A549 (cell line): ENCODE measurements at regions not wholly inside any gene's neighbourhood (a gene's known extent, or its start where the extent isn't known, plus 50 kb on each side); places are given as distances from the start of the nearest gene placed in this dataset.

Source experiments
- ATAC-seq, 2 experiments: fragments of 200-7000 bp in 1 of 2; fragments of >200 bp in 1 of 2; cut with Nextera tagmentation in 1 of 2; cut with Tn5 transposase in 1 of 2; 3 replicates each; pipeline versions ENCODE4 v1.8.0 to v1.9.1; 2018 to 2020; ENCODE audit warnings: mild to moderate bottlenecking in 1 of 2, moderate library complexity in 1 of 2
- CTCF ChIA-PET: fragments of 300-600 bp; sonication (Branson Sonifier 250); formaldehyde crosslinking; extraction: SDS; loops from one replicate; lab custom pipeline; 2021; ENCODE audit warnings: antibody characterized with exemption, inconsistent platforms; lab: Yijun Ruan, JAX
- POLR2A ChIA-PET: fragments of 350-600 bp; formaldehyde crosslinking; extraction: SDS; loops from one replicate; lab custom pipeline; 2021; ENCODE audit warnings: antibody characterized with exemption, inconsistent platforms; lab: Yijun Ruan, JAX
- DNase-seq, 2 experiments: peaks; one replicate each; pipeline versions ENCODE4 v3.0.0 to v3.0.0-alpha.2; 2011 to 2016; ENCODE audit warnings: low read depth in 1 of 2, low spot score in 1 of 2
- FAIRE-seq: peaks from 2 replicates; lab custom pipeline; 2011; peaks lifted over from hg19 to GRCh38; lab: Jason Lieb, UNC
- H3K27ac ChIP-seq, 2 experiments: fragments of >200 bp; sonication (Bioruptor Twin); formaldehyde crosslinking; 3 replicates each; pipeline ENCODE4 v1.5.1; 2016 to 2017
- H3K4me1 ChIP-seq: fragments of >200 bp; sonication (Bioruptor Twin); formaldehyde crosslinking; 3 replicates; pipeline ENCODE4 v1.6.1; 2016
- H3K4me2 ChIP-seq: fragments of >200 bp; sonication (Bioruptor Twin); formaldehyde crosslinking; 3 replicates; pipeline ENCODE4 v1.6.1; 2016
- H3K4me3 ChIP-seq: fragments of >200 bp; sonication (Bioruptor Twin); formaldehyde crosslinking; 3 replicates; pipeline ENCODE4 v1.5.1; 2016
- H3K9me3 ChIP-seq: fragments of >200 bp; sonication (Bioruptor Twin); formaldehyde crosslinking; 3 replicates; pipeline ENCODE4 v1.6.1; 2016
- ATOH8 ChIP-seq: fragments of 250-450 bp; sonication (Bioruptor Pico); IDR thresholded peaks from 2 replicates; pipeline ENCODE4 v1.5.0; 2020; ENCODE audit warnings: low read depth, mild to moderate bottlenecking, moderate library complexity
- BHLHE40 ChIP-seq: IDR thresholded peaks from 2 replicates; pipeline ENCODE4 v1.6.1; 2012; ENCODE audit warnings: low read depth, low read length, inconsistent platforms
- CHD4 ChIP-seq: fragments of 200-600 bp; sonication (generic); IDR thresholded peaks from 2 replicates; pipeline ENCODE4 v1.6.1; 2016; ENCODE audit warnings: antibody characterized with exemption, mild to moderate bottlenecking, borderline replicate concordance
- ESRRA ChIP-seq: fragments of 150-350 bp; IDR thresholded peaks from 2 replicates; pipeline ENCODE4 v1.6.1; 2014; ENCODE audit warnings: mild to moderate bottlenecking, low read length, borderline replicate concordance
- FOSL2 ChIP-seq, 2 experiments: fragments of 450-650 bp in 1 of 2; fragments of >200 bp in 1 of 2; sonication (Bioruptor Twin) in 1 of 2; formaldehyde crosslinking; IDR thresholded peaks; 2 replicates each; pipeline versions ENCODE4 v1.5.0 to v1.6.1; 2016 to 2020; ENCODE audit warnings: mild to moderate bottlenecking in 1 of 2, moderate library complexity in 1 of 2
- FOXS1 ChIP-seq: fragments of 250-450 bp; sonication (Bioruptor Pico); IDR thresholded peaks from 2 replicates; pipeline ENCODE4 v1.5.0; 2020; ENCODE audit warnings: mild to moderate bottlenecking, moderate library complexity
- GATA3 ChIP-seq: IDR thresholded peaks from 2 replicates; pipeline ENCODE4 v1.6.1; 2012; ENCODE audit warnings: borderline replicate concordance
- HDAC2 ChIP-seq: fragments of 200-600 bp; sonication (generic); IDR thresholded peaks from 2 replicates; pipeline ENCODE4 v1.6.1; 2016
- HOXB5 ChIP-seq: fragments of 250-450 bp; sonication (Bioruptor Pico); IDR thresholded peaks from 2 replicates; pipeline ENCODE4 v1.5.0; 2020; ENCODE audit warnings: mild to moderate bottlenecking, moderate library complexity
- JUN ChIP-seq, 2 experiments: fragments of >200 bp; sonication (Bioruptor Twin); formaldehyde crosslinking; IDR thresholded peaks; 2 replicates in 1 of 2; 3 replicates in 1 of 2; pipeline ENCODE4 v1.6.1; 2016 to 2017
- KDM1A ChIP-seq: fragments of 200-600 bp; sonication (generic); IDR thresholded peaks from 2 replicates; pipeline ENCODE4 v1.6.1; 2016; ENCODE audit warnings: low read depth, mild to moderate bottlenecking
- KDM5A ChIP-seq: fragments of 200-600 bp; sonication (generic); IDR thresholded peaks from 2 replicates; pipeline ENCODE4 v1.6.1; 2016; ENCODE audit warnings: antibody characterized with exemption, mild to moderate bottlenecking
- MAFK ChIP-seq: fragments of 450-650 bp; IDR thresholded peaks from 2 replicates; pipeline ENCODE4 v1.6.1; 2014; ENCODE audit not compliant: partially characterized antibody
- PBX3 ChIP-seq: IDR thresholded peaks from 2 replicates; pipeline ENCODE4 v1.6.1; 2012
- POLR2A ChIP-seq: IDR thresholded peaks from 2 replicates; pipeline ENCODE4 v1.6.1; 2012; ENCODE audit warnings: mild to moderate bottlenecking, low read length
- POLR2AphosphoS2 ChIP-seq: conservative IDR thresholded peaks from 2 replicates; pipeline ENCODE4 v1.6.1; 2012; ENCODE audit warnings: low read length, improper control_type of control experiment, inconsistent platforms
- RARB ChIP-seq: fragments of 250-450 bp; sonication (Bioruptor Pico); IDR thresholded peaks from 2 replicates; pipeline ENCODE4 v1.8.0; 2021; ENCODE audit warnings: mild to moderate bottlenecking, moderate library complexity
- RCOR1 ChIP-seq: fragments of 150-350 bp; IDR thresholded peaks from 2 replicates; pipeline ENCODE4 v1.6.1; 2014; ENCODE audit warnings: antibody characterized with exemption, low read length, low read depth
- REST ChIP-seq: fragments of 200-600 bp; sonication (generic); IDR thresholded peaks from 2 replicates; pipeline ENCODE4 v1.6.1; 2016; ENCODE audit warnings: antibody characterized with exemption, mild to moderate bottlenecking, moderate library complexity
- TP53 ChIP-seq: fragments of 250-450 bp; sonication (Bioruptor Pico); IDR thresholded peaks from 2 replicates; pipeline ENCODE4 v1.5.0; 2021; ENCODE audit warnings: mild to moderate bottlenecking, moderate library complexity
- ZFP36 ChIP-seq: fragments of 450-650 bp; IDR thresholded peaks from 2 replicates; pipeline ENCODE4 v1.6.1; 2014; ENCODE audit warnings: borderline replicate concordance; ENCODE audit not compliant: partially characterized antibody
- WGBS: methylation state at CpG from one replicate; pipeline ENCODE4 v1.1.6; 2017; ENCODE audit errors: missing lambda C conversion rate; 5-methylcytosine and 5-hydroxymethylcytosine counted together

- no peak overlapping the region for H3K4me3 ChIP-seq
- CTCF ChIA-PET, result no interaction called here
- FAIRE-seq (no peak), ATAC-seq (no peak), DNase-seq (no peak)
- no peak for TF ChIP-seq HOXB5
- TF ChIP-seq CHD4, result no peak
- no peak for TF ChIP-seq KDM5A
- TF ChIP-seq FOXS1 (CRISPR knock-in tag), result no peak
- no peak for TF ChIP-seq FOSL2 (IDR thresholded peaks at IDR 0.05)
- TF ChIP-seq FOSL2 (CRISPR knock-in tag; IDR thresholded peaks at IDR 0.05), result no peak
- TF ChIP-seq RARB, result no peak
- TF ChIP-seq ESRRA, result no peak
- no peak for TF ChIP-seq KDM1A
- no peak for TF ChIP-seq ZFP36
- TF ChIP-seq PBX3, result no peak
- H3K9me3 ChIP-seq, result no peaks in the 10 kb centered on the region
- WGBS, result 7% methylated on average over 4 of the region's 5 CpGs
- no peaks in the 10 kb centered on the region for H3K4me1 ChIP-seq
- POLR2A ChIA-PET, result no interaction called here
- no peak overlapping the region for H3K27ac ChIP-seq
- H3K4me2 ChIP-seq, result no peak overlapping the region
Observed at GRCh38 chr18:45456090-45457021, 158.9 kb upstream of the SLC14A2 start.

- FAIRE-seq (no peak), ATAC-seq (no peak), DNase-seq (no peak)
- Histone ChIP-seq H3K4me2 (no peak overlapping the region), H3K27ac (no peak overlapping the region), H3K9me3 (no peaks in the 10 kb centered on the region), H3K4me3 (no peak overlapping the region), H3K4me1 (no peaks in the 10 kb centered on the region)
- POLR2A ChIA-PET, result no interaction called here
- CTCF ChIA-PET, result no interaction called here
- 18% methylated on average over 1 of the region's 1 CpG for WGBS
- TF ChIP-seq POLR2A, result no peak
- no peak for TF ChIP-seq ESRRA
- TF ChIP-seq GATA3, result no peak
- TF ChIP-seq ATOH8 (CRISPR knock-in tag), result no peak
- TF ChIP-seq TP53 (CRISPR knock-in tag), result no peak
- no peak for TF ChIP-seq MAFK
- no peak for TF ChIP-seq REST
- TF ChIP-seq BHLHE40, result no peak
- no peak for TF ChIP-seq HDAC2
- no peak for TF ChIP-seq JUN (IDR thresholded peaks at IDR 0.05)
- no peak for TF ChIP-seq POLR2AphosphoS2
- no peak for TF ChIP-seq RCOR1
Observed at GRCh38 chr18:45458033-45458432, 157.2 kb upstream of the SLC14A2 start.
